Umbilical cord (tissue), 1 donor: ENCODE measurements at regions not wholly inside any gene's neighbourhood (a gene's known extent, or its start where the extent isn't known, plus 50 kb on each side); places are given as distances from the start of the nearest gene placed in this dataset.
"Not testable (repeated sequence)": the region's sequence is repeated elsewhere in the genome, so short reads cannot be mapped to it uniquely, and the experiment has no call there.

Source experiments
- DNase-seq: peaks from one replicate; pipeline ENCODE4 v3.0.0-alpha.2; 2015; ENCODE audit warnings: low spot score

- DNase-seq: peak; percentile 49
Measured at GRCh38 chr16:77062878-77063675, 127.9 kb upstream of the MON1B start.

DNA sequence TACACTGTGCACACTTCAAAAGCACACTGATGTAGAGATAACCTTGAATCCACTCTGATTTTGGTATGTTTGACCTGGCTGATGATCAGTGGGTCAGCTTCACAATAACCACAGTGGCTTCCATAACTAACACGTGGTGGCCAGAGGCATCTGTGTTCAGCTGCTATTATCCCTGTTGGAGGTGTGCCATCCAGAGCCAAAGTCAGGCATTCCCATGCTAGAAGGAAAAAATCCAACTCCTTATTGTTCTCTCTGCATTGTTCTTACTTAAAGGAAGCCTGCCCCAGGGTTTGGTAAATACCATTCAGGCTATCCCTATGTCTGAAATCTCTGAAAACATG, 127.3 kb upstream of the MON1B start:
- DNase-seq: no peak

DNA sequence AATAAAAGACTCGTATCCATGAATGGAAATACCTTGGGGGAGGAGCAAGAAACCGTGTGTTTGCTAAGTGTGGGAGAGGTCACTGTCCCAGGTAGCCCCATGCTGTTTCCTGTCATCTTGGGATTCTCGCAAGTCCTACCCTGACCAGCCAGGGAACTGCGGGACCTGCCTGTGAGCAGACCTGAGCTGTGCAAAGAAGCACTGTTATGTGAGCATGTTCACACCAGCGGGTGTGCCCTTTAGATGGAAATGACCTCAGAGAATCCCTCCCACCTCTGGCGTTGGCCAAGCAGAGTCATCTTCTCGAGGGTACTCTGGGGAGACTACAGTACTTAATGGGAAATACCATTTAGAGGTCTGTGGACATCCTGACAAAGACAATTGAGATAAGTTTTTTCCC, 127.0 kb upstream of the MON1B start:
- no peak for DNase-seq

DNA sequence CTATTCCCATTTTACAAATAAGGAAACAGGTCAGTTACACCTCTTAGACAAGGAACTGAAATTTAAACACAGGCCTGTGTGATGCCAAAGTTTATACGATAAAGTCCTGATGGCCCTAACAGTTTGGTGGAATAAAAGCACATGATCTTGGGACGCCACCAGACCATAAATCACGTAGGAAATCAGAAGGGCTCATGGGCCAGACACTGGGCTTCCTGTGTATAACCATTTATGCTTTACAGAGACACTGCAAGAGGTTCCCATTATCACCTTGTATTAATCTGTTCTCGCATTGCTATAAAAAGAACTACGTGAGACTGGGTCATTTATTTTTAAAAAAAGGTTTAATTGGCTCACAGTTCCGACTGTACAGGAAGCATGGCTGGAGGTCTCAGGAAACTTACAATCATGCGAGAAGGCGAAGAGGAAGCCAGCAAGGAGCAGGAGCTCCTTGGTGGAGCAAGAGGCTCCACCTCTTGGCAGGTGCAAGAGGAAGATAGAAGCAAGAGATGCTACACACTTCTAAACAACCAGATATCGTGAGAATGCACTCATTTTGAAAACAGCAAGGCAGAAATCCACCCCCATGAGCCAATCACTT, 124.0 kb upstream of the MON1B start:
- no peak for DNase-seq

- DNase-seq: no peak
Measured at GRCh38 chr16:77067900-77068299, 123.1 kb upstream of the MON1B start.

- DNase-seq: no peak
Measured at GRCh38 chr16:77068402-77068801, 122.6 kb upstream of the MON1B start.

GRCh38 chr16:77069929-77070328, 121.1 kb upstream of the MON1B start:
- no peak for DNase-seq

- no peak for DNase-seq
Measured at GRCh38 chr16:77070683-77071082, 120.3 kb upstream of the MON1B start.

GRCh38 chr16:77076839-77077238, 114.2 kb upstream of the MON1B start:
- no peak for DNase-seq

- no peak for DNase-seq
Measured at GRCh38 chr16:77077256-77077922, 113.6 kb upstream of the MON1B start.

GRCh38 chr16:77085981-77086380, 105.0 kb upstream of the MON1B start:
- DNase-seq: no peak

DNA sequence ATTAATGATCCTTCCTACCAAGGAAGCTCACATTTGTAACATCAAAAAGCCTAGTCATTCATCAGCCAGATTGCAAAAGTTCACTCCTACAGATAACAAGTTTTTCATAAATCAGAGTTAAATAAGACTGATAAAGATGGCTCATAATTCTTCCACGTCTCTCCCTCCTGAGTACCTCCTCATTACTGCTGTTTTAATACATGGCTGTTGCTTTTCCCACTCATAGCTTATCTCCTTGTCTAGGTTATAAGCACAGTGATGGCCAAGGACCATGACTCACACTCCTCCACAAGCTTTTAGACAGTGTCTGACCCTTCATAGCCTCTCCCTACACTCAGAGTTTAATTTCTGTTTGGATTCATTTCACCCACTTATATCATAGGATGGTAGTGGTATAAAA, 100.9 kb upstream of the MON1B start:
- peak; percentile 93 for DNase-seq

- DNase-seq: no peak
Measured at GRCh38 chr16:77093309-77093708, 97.7 kb upstream of the MON1B start.

DNA sequence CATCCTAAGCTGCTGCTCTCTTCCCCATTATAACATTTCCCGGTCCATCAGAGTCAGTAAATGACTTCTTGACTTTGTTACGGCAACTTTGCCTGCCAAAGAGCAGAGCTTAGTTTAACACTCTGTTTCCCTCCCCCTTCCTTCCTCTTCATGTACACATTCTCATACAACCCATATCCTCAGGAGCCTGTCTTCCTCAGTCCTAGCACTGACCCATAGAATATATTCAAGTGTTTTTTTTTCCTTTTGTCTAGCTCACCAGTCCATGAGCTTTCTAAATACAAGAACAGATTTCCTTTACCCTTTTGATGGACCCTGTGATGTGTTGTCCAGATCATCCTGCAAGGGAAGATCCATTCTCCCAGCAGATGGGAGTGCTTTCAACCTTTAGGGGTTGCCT, 97.0 kb upstream of the MON1B start:
- DNase-seq: no peak

DNA sequence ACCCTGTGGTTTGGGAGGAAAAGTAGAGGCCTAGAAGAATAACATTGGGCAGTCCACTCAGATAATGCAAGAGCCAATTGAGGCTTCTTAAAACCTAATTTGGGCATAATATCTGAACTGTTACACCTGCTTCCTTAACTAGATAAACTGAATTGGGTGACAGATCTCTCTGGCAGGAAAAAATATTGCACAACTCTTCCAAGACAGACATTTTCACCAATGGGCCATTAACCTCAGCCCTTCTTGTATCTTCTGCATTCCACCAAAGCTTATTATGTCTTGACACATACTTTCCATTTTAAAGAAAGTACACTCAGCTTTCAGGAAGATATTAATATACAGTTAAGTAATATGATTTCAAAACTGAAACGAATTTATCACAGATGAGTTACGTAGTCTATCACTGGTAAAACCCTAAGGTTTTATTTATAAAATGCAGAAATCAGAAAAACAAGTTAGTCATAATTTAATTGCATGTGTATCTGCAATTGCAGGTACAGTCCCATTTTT, 79.9 kb upstream of the MON1B start:
- DNase-seq: no peak

DNA sequence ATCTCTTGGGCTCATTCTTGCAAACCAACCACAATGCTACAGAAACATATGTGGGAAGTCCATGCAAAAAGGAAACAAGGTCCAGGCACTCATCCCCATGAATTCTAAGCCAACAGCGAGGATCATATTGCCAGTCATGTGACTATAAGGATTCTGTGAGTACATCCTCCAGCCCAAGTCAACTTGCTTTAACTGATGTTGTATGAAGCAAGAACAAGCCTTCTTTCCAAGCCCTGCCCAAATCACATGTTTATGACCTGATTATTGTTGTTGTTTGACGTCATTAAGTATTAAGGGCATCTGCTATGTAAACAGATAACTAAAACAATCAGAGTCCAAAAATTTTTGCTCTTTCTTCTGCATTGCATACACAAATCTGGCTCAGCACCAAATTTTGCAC, 78.2 kb upstream of the MON1B start:
- no peak for DNase-seq

DNA sequence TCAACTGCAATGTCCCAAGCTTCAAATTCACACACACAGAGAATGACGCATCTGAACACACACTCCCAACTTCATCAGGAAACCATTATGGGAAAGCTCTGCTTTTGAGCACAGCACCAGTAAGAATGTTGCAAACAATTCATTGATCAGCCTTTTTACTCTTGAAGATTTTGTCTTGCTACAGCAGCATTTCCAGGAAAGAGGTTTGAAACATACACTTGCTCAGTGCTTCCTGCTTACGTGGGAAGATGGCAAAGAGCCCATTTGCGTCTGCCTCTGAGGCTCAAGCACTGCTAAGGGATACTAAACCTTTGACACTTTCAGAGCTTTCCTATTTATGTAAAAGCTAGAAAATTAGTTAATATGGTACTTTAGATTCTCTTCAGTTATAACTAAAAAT, 77.2 kb upstream of the MON1B start:
- DNase-seq: peak; percentile 68

GRCh38 chr16:77114361-77114760, 76.6 kb upstream of the MON1B start:
- not testable (repeated sequence) for DNase-seq

GRCh38 chr16:77116856-77117255, 74.1 kb upstream of the MON1B start:
- no peak for DNase-seq

GRCh38 chr16:77117707-77118106, 73.3 kb upstream of the MON1B start:
- peak; percentile 44 for DNase-seq

GRCh38 chr16:77131398-77131797, 59.6 kb upstream of the MON1B start:
- no peak for DNase-seq

DNA sequence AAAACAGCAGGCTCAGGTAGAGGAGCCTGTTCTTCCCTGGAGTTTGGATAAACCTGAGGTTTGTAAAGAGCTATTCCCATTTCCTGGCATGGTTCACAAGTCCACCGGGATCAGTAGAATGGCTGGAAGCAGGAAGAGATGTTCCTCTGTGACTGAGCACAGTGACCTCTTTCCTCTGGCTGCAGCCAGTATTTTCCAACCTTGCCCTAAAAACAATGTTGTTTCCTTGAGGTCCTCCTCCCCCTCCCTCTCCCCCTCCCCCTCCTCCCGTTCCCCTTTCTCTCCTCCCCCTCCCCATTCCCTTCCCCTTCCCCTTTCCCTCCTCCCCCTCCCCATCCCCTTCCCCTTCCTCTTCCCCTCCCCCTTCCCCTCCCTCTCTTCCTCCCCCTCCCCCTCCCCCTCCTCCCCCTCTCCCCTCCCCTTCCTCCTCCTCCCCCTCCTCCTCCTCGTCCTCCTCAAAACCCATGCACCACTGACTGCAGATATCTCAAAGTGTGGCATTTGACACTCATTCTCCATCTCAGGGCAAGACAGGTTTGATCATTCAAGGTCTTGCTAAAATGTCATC, 58.9 kb upstream of the MON1B start:
- no peak for DNase-seq

GRCh38 chr16:77133706-77134105, 57.3 kb upstream of the MON1B start:
- no peak for DNase-seq
